Neural cell (in vitro differentiated cells): ENCODE measurements at regions not wholly inside any gene's neighbourhood (a gene's known extent, or its start where the extent isn't known, plus 50 kb on each side); places are given as distances from the start of the nearest gene placed in this dataset.

Experiments
- H2AFZ ChIP-seq: fragments of 200-600, 300-800 bp; sonication (generic), shearing (Covaris generic); 2 replicates; pipeline ENCODE4 v1.6.0; 2014; ENCODE audit warnings: low read depth, mild to moderate bottlenecking, antibody characterized with exemption, low read length, moderate library complexity
- H3F3A ChIP-seq: fragments of 200-600 bp; shearing (Covaris generic); 2 replicates; pipeline ENCODE4 v1.6.1; 2016; ENCODE audit warnings: mild to moderate bottlenecking, moderate library complexity, mixed read lengths, antibody characterized with exemption, low read length; ENCODE audit not compliant: insufficient read depth, poor library complexity, severe bottlenecking
- H3K27ac ChIP-seq: fragments of 200-600, 300-800 bp; sonication (generic), shearing (Covaris generic); 2 replicates; pipeline ENCODE4 v1.5.1; 2014; ENCODE audit warnings: mild to moderate bottlenecking, low read length, moderate library complexity
- H3K27me3 ChIP-seq: fragments of 300-800, 200-600 bp; sonication (generic), shearing (Covaris generic); 2 replicates; pipeline ENCODE4 v1.6.0; 2014; ENCODE audit warnings: mild to moderate bottlenecking, low read depth, low read length, moderate library complexity; ENCODE audit not compliant: insufficient read depth
- H3K36me3 ChIP-seq: fragments of 300-800, 200-600 bp; sonication (generic), shearing (Covaris generic); 2 replicates; pipeline ENCODE4 v1.5.1; 2014; ENCODE audit warnings: mild to moderate bottlenecking, antibody characterized with exemption, low read length, moderate library complexity; ENCODE audit not compliant: insufficient read depth
- H3K4me2 ChIP-seq: fragments of 300-800, 200-600 bp; sonication (generic), shearing (Covaris generic); 2 replicates; pipeline ENCODE4 v1.6.0; 2014; ENCODE audit warnings: mild to moderate bottlenecking, low read length
- H3K4me3 ChIP-seq: fragments of 300-800, 200-600 bp; sonication (generic), shearing (Covaris generic); 2 replicates; pipeline ENCODE4 v1.5.1; 2014; ENCODE audit warnings: mild to moderate bottlenecking, low read length, moderate library complexity
- H3K79me2 ChIP-seq: fragments of 200-600 bp; shearing (Covaris generic); replicated peaks from 2 replicates; pipeline ENCODE4 v1.6.0; 2014; ENCODE audit warnings: mild to moderate bottlenecking, low read length, moderate library complexity; ENCODE audit not compliant: insufficient read depth
- H3K9ac ChIP-seq: fragments of 300-800, 200-600 bp; sonication (generic), shearing (Covaris generic); 2 replicates; pipeline ENCODE4 v1.6.1; 2016; ENCODE audit warnings: mild to moderate bottlenecking, low read length, mixed read lengths
- H3K9me2 ChIP-seq: fragments of 200-600 bp; shearing (Covaris generic); 2 replicates; pipeline ENCODE4 v1.6.1; 2016; ENCODE audit warnings: mild to moderate bottlenecking, low read length, mixed read lengths; ENCODE audit not compliant: insufficient read depth
- H3K9me3 ChIP-seq: fragments of 200-600, 300-800 bp; sonication (generic), shearing (Covaris generic); 2 replicates; pipeline ENCODE4 v1.6.1; 2016; ENCODE audit warnings: mild to moderate bottlenecking, mixed run types, low read length, moderate library complexity, mixed read lengths
- H4K20me1 ChIP-seq: fragments of 200-600 bp; shearing (Covaris generic); 2 replicates; pipeline ENCODE4 v1.6.1; 2016; ENCODE audit warnings: mild to moderate bottlenecking, mixed run types; ENCODE audit not compliant: insufficient read depth
- EP300 ChIP-seq: fragments of 450-650 bp; conservative IDR thresholded peaks from 2 replicates; pipeline ENCODE4 v1.6.1; 2014; ENCODE audit warnings: antibody characterized with exemption, mild to moderate bottlenecking, moderate library complexity; ENCODE audit not compliant: poor library complexity, severe bottlenecking
- EZH2 ChIP-seq: fragments of 200-600, 300-800 bp; shearing (Covaris generic), sonication (generic); IDR thresholded peaks from 2 replicates; pipeline ENCODE4 v1.6.1; 2014; ENCODE audit warnings: antibody characterized with exemption, low read length, borderline replicate concordance, mild to moderate bottlenecking; ENCODE audit not compliant: insufficient read depth, poor library complexity, severe bottlenecking
- MXI1 ChIP-seq: fragments of 450-650 bp; conservative IDR thresholded peaks from 2 replicates; pipeline ENCODE4 v1.6.1; 2014; ENCODE audit warnings: antibody characterized with exemption, mild to moderate bottlenecking; ENCODE audit not compliant: poor library complexity, severe bottlenecking
- POLR2AphosphoS5 ChIP-seq: IDR thresholded peaks from 2 replicates; pipeline ENCODE4 v1.6.1; 2012
- RAD21 ChIP-seq: fragments of 450-650 bp; conservative IDR thresholded peaks from 2 replicates; pipeline ENCODE4 v1.6.1; 2014; ENCODE audit warnings: antibody characterized with exemption, mild to moderate bottlenecking, moderate library complexity
- SMC3 ChIP-seq: fragments of 450-650 bp; conservative IDR thresholded peaks from 2 replicates; pipeline ENCODE4 v1.6.1; 2014; ENCODE audit warnings: antibody characterized with exemption, mild to moderate bottlenecking, moderate library complexity; ENCODE audit not compliant: poor library complexity
- TAF1 ChIP-seq: IDR thresholded peaks from 2 replicates; pipeline ENCODE4 v1.6.1; 2012; ENCODE audit warnings: low read depth
- TF ChIP-seq, protein P1 (sequence below): fragments of 450-650 bp; IDR thresholded peaks from 2 replicates; pipeline ENCODE4 v1.5.1; 2014; ENCODE audit warnings: antibody characterized with exemption, mild to moderate bottlenecking, moderate library complexity; ENCODE audit not compliant: poor library complexity, severe bottlenecking
- TF ChIP-seq, protein P2 (sequence below): IDR thresholded peaks from 2 replicates; pipeline ENCODE4 v1.6.1; 2012; ENCODE audit warnings: borderline replicate concordance

DNA sequence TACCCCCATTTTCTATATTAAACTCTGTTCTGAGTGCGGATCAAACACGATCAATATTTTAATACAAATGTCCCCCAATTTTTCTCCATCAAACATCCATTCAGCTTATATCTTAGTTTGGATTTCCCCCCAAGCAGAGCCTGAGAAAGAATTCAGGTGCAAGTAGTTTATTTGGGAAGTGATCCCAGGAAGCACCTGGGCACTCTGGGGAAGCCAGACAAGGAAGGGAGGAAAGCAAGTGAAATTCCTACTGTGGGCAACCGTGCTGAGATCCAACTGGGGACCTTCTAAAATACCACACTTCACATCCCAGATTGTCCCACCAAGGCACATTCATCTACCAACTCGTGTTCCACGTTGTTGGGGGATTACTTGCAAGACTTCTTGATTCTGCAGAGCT lies 323.4 kb upstream of the NBEA start:
- no peak overlapping the region for H3K4me3 ChIP-seq
- TF ChIP-seq EP300 (no peak), RAD21 (no peak), MXI1 (no peak), SMC3 (no peak), POLR2AphosphoS5 (no peak), EZH2 (no peak), TAF1 (no peak)
- TF ChIP-seq, protein P1, sequence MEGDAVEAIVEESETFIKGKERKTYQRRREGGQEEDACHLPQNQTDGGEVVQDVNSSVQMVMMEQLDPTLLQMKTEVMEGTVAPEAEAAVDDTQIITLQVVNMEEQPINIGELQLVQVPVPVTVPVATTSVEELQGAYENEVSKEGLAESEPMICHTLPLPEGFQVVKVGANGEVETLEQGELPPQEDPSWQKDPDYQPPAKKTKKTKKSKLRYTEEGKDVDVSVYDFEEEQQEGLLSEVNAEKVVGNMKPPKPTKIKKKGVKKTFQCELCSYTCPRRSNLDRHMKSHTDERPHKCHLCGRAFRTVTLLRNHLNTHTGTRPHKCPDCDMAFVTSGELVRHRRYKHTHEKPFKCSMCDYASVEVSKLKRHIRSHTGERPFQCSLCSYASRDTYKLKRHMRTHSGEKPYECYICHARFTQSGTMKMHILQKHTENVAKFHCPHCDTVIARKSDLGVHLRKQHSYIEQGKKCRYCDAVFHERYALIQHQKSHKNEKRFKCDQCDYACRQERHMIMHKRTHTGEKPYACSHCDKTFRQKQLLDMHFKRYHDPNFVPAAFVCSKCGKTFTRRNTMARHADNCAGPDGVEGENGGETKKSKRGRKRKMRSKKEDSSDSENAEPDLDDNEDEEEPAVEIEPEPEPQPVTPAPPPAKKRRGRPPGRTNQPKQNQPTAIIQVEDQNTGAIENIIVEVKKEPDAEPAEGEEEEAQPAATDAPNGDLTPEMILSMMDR = no peak
- TF ChIP-seq, protein P2, sequence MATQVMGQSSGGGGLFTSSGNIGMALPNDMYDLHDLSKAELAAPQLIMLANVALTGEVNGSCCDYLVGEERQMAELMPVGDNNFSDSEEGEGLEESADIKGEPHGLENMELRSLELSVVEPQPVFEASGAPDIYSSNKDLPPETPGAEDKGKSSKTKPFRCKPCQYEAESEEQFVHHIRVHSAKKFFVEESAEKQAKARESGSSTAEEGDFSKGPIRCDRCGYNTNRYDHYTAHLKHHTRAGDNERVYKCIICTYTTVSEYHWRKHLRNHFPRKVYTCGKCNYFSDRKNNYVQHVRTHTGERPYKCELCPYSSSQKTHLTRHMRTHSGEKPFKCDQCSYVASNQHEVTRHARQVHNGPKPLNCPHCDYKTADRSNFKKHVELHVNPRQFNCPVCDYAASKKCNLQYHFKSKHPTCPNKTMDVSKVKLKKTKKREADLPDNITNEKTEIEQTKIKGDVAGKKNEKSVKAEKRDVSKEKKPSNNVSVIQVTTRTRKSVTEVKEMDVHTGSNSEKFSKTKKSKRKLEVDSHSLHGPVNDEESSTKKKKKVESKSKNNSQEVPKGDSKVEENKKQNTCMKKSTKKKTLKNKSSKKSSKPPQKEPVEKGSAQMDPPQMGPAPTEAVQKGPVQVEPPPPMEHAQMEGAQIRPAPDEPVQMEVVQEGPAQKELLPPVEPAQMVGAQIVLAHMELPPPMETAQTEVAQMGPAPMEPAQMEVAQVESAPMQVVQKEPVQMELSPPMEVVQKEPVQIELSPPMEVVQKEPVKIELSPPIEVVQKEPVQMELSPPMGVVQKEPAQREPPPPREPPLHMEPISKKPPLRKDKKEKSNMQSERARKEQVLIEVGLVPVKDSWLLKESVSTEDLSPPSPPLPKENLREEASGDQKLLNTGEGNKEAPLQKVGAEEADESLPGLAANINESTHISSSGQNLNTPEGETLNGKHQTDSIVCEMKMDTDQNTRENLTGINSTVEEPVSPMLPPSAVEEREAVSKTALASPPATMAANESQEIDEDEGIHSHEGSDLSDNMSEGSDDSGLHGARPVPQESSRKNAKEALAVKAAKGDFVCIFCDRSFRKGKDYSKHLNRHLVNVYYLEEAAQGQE = no peak

DNA sequence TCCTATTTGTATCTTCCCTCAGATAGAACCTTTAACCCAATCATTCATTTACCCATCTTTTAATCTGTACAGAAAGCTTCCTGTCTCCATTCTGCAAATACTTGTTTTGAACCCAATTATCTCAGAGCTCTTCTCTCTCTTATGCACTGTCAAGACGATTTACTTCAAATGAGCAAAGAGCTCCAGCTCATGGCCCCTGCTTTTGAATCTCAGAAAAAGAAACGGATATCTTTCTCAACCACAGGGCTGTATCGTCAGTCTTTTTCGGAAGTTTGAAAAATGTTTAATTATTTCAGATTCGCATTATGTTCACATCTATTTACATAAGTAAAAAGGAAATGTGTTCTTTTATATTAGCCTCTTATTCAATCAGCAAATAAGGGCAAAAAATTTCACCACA lies 322.7 kb upstream of the NBEA start:
- TF ChIP-seq EP300 = no peak
- no peak for TF ChIP-seq MXI1
- TF ChIP-seq POLR2AphosphoS5 = no peak
- Histone ChIP-seq H3F3A (no peaks in the 10 kb centered on the region), H3K9ac (no peak overlapping the region), H3K36me3 (no peaks in the 10 kb centered on the region), H2AFZ (no peak overlapping the region), H3K4me3 (no peak overlapping the region), H3K27me3 (no peaks in the 10 kb centered on the region), H4K20me1 (no peaks in the 10 kb centered on the region), H3K9me3 (no peaks in the 10 kb centered on the region), H3K27ac (peak overlapping the region; percentile 70), H3K9me2 (no peaks in the 10 kb centered on the region), H3K4me2 (no peak overlapping the region), H3K79me2 (no peaks in the 10 kb centered on the region)

More for the DNA sequence above, 323.4 kb upstream of the NBEA start:
- no peaks in the 10 kb centered on the region for H3K9me3 ChIP-seq
- H3K79me2 ChIP-seq = no peaks in the 10 kb centered on the region
- no peak overlapping the region for H3K27ac ChIP-seq
- H3K9ac ChIP-seq = no peak overlapping the region
- no peak overlapping the region for H2AFZ ChIP-seq
- no peaks in the 10 kb centered on the region for H3K27me3 ChIP-seq
- H3K36me3 ChIP-seq = no peaks in the 10 kb centered on the region
- no peak overlapping the region for H3K4me2 ChIP-seq
- H3F3A ChIP-seq = no peaks in the 10 kb centered on the region
- no peaks in the 10 kb centered on the region for H4K20me1 ChIP-seq
- no peaks in the 10 kb centered on the region for H3K9me2 ChIP-seq
